IMR-90 (cell line): ENCODE measurements at regions not wholly inside any gene's neighbourhood (a gene's known extent, or its start where the extent isn't known, plus 50 kb on each side); places are given as distances from the start of the nearest gene placed in this dataset.

ENCODE experiments used
- ATAC-seq: fragments of 200-7000 bp; cut with Tn5 transposase; 2 replicates; pipeline ENCODE4 v1.9.1; 2020; ENCODE audit warnings: low read depth, mild to moderate bottlenecking, moderate library complexity
- BruUV-seq: library from RNA; stranded (reverse); fragments of 400-500 nt; replicated peaks from 2 replicates; lab custom pipeline; 2021; lab: Mats Ljungman, UMichigan
- CTCF ChIA-PET: fragments of 300-600 bp; formaldehyde crosslinking; extraction: SDS; loops from one replicate; lab custom pipeline; 2021; ENCODE audit warnings: antibody characterized with exemption; lab: Yijun Ruan, JAX
- POLR2A ChIA-PET: fragments of 300-600 bp; sonication (Branson Sonifier 250); formaldehyde crosslinking; loops from one replicate; lab custom pipeline; 2022; ENCODE audit warnings: antibody characterized with exemption; ENCODE audit not compliant: unreplicated experiment; lab: Charles Lee
- DNase-seq: peaks from one replicate; pipeline ENCODE4 v3.0.0; 2013
- H2AFZ ChIP-seq: replicated peaks from 2 replicates; pipeline ENCODE3; 2013; ENCODE audit warnings: low read length, mild to moderate bottlenecking; ENCODE audit not compliant: poor library complexity
- H2AK5ac ChIP-seq: 2 replicates; pipeline ENCODE4 v1.6.1; 2013; ENCODE audit warnings: low read depth, low read length, inconsistent platforms
- H2AK9ac ChIP-seq: replicated peaks from 2 replicates; pipeline ENCODE3; 2013; ENCODE audit warnings: mild to moderate bottlenecking, low read depth, low read length, moderate library complexity; ENCODE audit not compliant: poor library complexity
- H2BK120ac ChIP-seq: 2 replicates; pipeline ENCODE4 v1.6.1; 2013; ENCODE audit warnings: low read depth, low read length, inconsistent platforms
- H2BK15ac ChIP-seq: 3 replicates; pipeline ENCODE4 v1.6.1; 2013; ENCODE audit warnings: low read depth, low read length, inconsistent platforms
- H2BK20ac ChIP-seq: 2 replicates; pipeline ENCODE4 v1.6.1; 2013; ENCODE audit warnings: low read depth, mild to moderate bottlenecking, inconsistent platforms, low read length, moderate library complexity
- H2BK5ac ChIP-seq: 2 replicates; pipeline ENCODE4 v1.6.1; 2013; ENCODE audit warnings: mild to moderate bottlenecking, low read depth, low read length, inconsistent platforms; ENCODE audit not compliant: poor library complexity, severe bottlenecking
- H3K14ac ChIP-seq: replicated peaks from 2 replicates; pipeline ENCODE4 v1.6.1; 2013; ENCODE audit warnings: low read depth, low read length, inconsistent platforms
- H3K18ac ChIP-seq: 2 replicates; pipeline ENCODE4 v1.6.1; 2013; ENCODE audit warnings: low read depth, low read length, control low read depth
- H3K23ac ChIP-seq: 2 replicates; pipeline ENCODE4 v1.6.1; 2013; ENCODE audit warnings: low read depth, low read length, inconsistent platforms
- H3K27ac ChIP-seq: 2 replicates; pipeline ENCODE4 v1.5.1; 2013; ENCODE audit warnings: mild to moderate bottlenecking, control low read depth, low read length; ENCODE audit not compliant: insufficient read depth
- H3K27me3 ChIP-seq: 2 replicates; pipeline ENCODE4 v1.6.1; 2013; ENCODE audit warnings: low read length; ENCODE audit not compliant: control insufficient read depth, insufficient read depth
- H3K36me3 ChIP-seq: 2 replicates; pipeline ENCODE4 v1.6.1; 2013; ENCODE audit warnings: low read length, mixed read lengths; ENCODE audit not compliant: control insufficient read depth, insufficient read depth
- H3K4ac ChIP-seq: 2 replicates; pipeline ENCODE4 v1.6.1; 2013; ENCODE audit warnings: low read depth, low read length, inconsistent platforms
- H3K4me1 ChIP-seq: 2 replicates; pipeline ENCODE4 v1.6.1; 2013; ENCODE audit warnings: low read length, mixed read lengths; ENCODE audit not compliant: control insufficient read depth, insufficient read depth
- H3K4me2 ChIP-seq: 2 replicates; pipeline ENCODE4 v1.6.1; 2013; ENCODE audit warnings: low read depth, mild to moderate bottlenecking, control low read depth, low read length, moderate library complexity
- H3K4me3 ChIP-seq: 2 replicates; pipeline ENCODE4 v1.5.1; 2013; ENCODE audit warnings: low read depth, mild to moderate bottlenecking, control low read depth, low read length, moderate library complexity; ENCODE audit not compliant: insufficient read depth
- H3K56ac ChIP-seq: 2 replicates; pipeline ENCODE4 v1.6.1; 2013; ENCODE audit warnings: low read length, inconsistent platforms; ENCODE audit not compliant: insufficient read depth; ENCODE audit errors: extremely low read depth
- H3K79me1 ChIP-seq, 2 experiments: 2 replicates each; pipeline ENCODE4 v1.6.1; 2013; ENCODE audit warnings: low read length in 2 of 2, inconsistent platforms in 1 of 2, low read depth in 1 of 2
- H3K9ac ChIP-seq: 2 replicates; pipeline ENCODE4 v1.6.1; 2013; ENCODE audit warnings: low read depth, low read length, control low read depth
- H3K9me1 ChIP-seq: 2 replicates; pipeline ENCODE4 v1.6.1; 2013; ENCODE audit warnings: low read length, inconsistent platforms; ENCODE audit not compliant: insufficient read depth
- H3K9me3 ChIP-seq: 2 replicates; pipeline ENCODE4 v1.6.1; 2013; ENCODE audit warnings: low read length; ENCODE audit not compliant: control insufficient read depth, insufficient read depth
- H4K20me1 ChIP-seq: 2 replicates; pipeline ENCODE4 v1.6.1; 2013; ENCODE audit warnings: low read length, inconsistent platforms; ENCODE audit not compliant: insufficient read depth
- H4K5ac ChIP-seq: 2 replicates; pipeline ENCODE4 v1.6.1; 2013; ENCODE audit warnings: mild to moderate bottlenecking, low read depth, low read length, control low read depth
- H4K8ac ChIP-seq, 2 experiments: 2 replicates each; pipeline ENCODE4 v1.6.1; 2013; ENCODE audit warnings: low read depth in 2 of 2, low read length in 2 of 2, control low read depth in 1 of 2, inconsistent platforms in 1 of 2
- H4K91ac ChIP-seq: 2 replicates; pipeline ENCODE4 v1.6.1; 2013; ENCODE audit warnings: low read depth, low read length, inconsistent platforms; ENCODE audit not compliant: insufficient read depth
- BHLHE40 ChIP-seq: fragments of 150-350 bp; IDR thresholded peaks from 2 replicates; pipeline ENCODE4 v1.6.1; 2016; ENCODE audit warnings: mild to moderate bottlenecking, low read depth, low read length
- CEBPB ChIP-seq: IDR thresholded peaks from 2 replicates; pipeline ENCODE4 v1.6.1; 2012; ENCODE audit warnings: low read depth, low read length, improper control_type of control experiment
- CHD1 ChIP-seq: IDR thresholded peaks from 2 replicates; pipeline ENCODE4 v1.6.1; 2012; ENCODE audit warnings: low read depth, low read length, improper control_type of control experiment
- MAFK ChIP-seq: IDR thresholded peaks from 2 replicates; pipeline ENCODE4 v1.6.1; 2012; ENCODE audit warnings: low read depth, low read length, improper control_type of control experiment
- MXI1 ChIP-seq: IDR thresholded peaks from 2 replicates; pipeline ENCODE4 v1.6.1; 2012; ENCODE audit warnings: low read depth, mild to moderate bottlenecking, low read length, moderate library complexity, borderline replicate concordance
- NFE2L2 ChIP-seq: fragments of 150-350 bp; IDR thresholded peaks from 2 replicates; pipeline ENCODE4 v1.6.1; 2016; ENCODE audit warnings: low read depth, mild to moderate bottlenecking, low read length
- RAD21 ChIP-seq: IDR thresholded peaks from 2 replicates; pipeline ENCODE4 v1.6.1; 2012; ENCODE audit warnings: low read length, improper control_type of control experiment
- RCOR1 ChIP-seq: IDR thresholded peaks from 2 replicates; pipeline ENCODE4 v1.6.1; 2012; ENCODE audit warnings: mild to moderate bottlenecking, low read length, improper control_type of control experiment; ENCODE audit not compliant: insufficient replicate concordance
- RFX5 ChIP-seq: IDR thresholded peaks from 2 replicates; pipeline ENCODE4 v1.8.0; 2012; ENCODE audit warnings: low read depth, mild to moderate bottlenecking, low read length, moderate library complexity
- SMC3 ChIP-seq: fragments of 150-350 bp; IDR thresholded peaks from 2 replicates; pipeline ENCODE4 v1.6.1; 2016; ENCODE audit warnings: low read depth, mild to moderate bottlenecking, antibody characterized with exemption, low read length, moderate library complexity
- WGBS, 2 experiments: methylation state at CpG; one replicate each; pipeline versions ENCODE4 v1.1.5 to v1.1.7; 2013; ENCODE audit warnings: missing lambda C conversion rate in 2 of 2; ENCODE audit not compliant: insufficient read length in 1 of 2; ENCODE audit errors: extremely low coverage in 2 of 2; 5-methylcytosine and 5-hydroxymethylcytosine counted together
- dilution Hi-C: fragments of 300-500 bp; cut with HindIII; formaldehyde crosslinking; loops from one replicate; pipeline ENCODE4 v1.14.3; 2018; ENCODE audit warnings: low sequenced_read_pairs; ENCODE audit not compliant: unreplicated experiment
- in situ Hi-C: fragments of 300-500 bp; cut with MboI; formaldehyde crosslinking; loops from 3 replicates; pipeline ENCODE4 v1.14.3; 2019; ENCODE audit warnings: low sequenced_read_pairs, inconsistent platforms, mixed read lengths
- intact Hi-C: fragments of 100-400 bp; cut with micrococcal nuclease; formaldehyde crosslinking; loops from 2 replicates; pipeline ENCODE4 v1.10.0; 2022
- TF ChIP-seq, protein P1 (sequence below): fragments of 150-350 bp; IDR thresholded peaks from 2 replicates; pipeline ENCODE4 v1.6.1; 2016; ENCODE audit warnings: low read depth, mild to moderate bottlenecking, low read length, moderate library complexity, borderline replicate concordance
- TF ChIP-seq, protein P2 (sequence below): fragments of 150-350 bp; IDR thresholded peaks from 2 replicates; pipeline ENCODE4 v1.6.1; 2017; ENCODE audit warnings: mild to moderate bottlenecking, antibody characterized with exemption, low read length, low read depth

DNA sequence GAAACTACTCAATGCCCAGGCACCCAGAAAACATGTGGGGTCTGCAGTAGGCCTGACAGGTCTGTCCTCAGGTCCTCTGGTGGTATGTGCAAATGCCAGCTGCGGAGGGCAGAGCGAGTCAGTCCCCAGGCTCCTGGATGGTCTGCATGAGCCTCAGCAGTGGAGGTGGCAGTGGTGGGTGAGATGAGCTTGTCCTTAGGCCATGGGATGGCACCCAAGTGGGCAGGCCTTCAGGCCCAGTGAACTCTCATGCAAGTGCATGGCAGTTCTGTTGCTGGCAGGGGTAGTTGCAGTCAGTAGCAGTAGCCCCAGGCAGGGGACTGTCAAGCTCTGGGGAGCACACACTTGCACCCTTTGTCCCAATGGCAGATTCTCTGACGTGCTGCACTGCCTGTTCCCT lies 106.3 kb upstream of the ANXA10 start:
- WGBS, 2 experiments = 55% methylated on average over 2 of the region's 3 CpGs; no CpG with 5 or more reads in 1 of the 2 experiments
- intact Hi-C loops (no loop called here), in situ Hi-C loops (no loop called here), dilution Hi-C loops (no loop called here)
- H3K36me3 ChIP-seq = no peaks in the 10 kb centered on the region
- no peak overlapping the region for H3K4me3 ChIP-seq
- CTCF ChIA-PET = no interaction called here
- no peak overlapping the region for H3K27ac ChIP-seq
- no peak overlapping the region for H2BK120ac ChIP-seq
- no peak overlapping the region for H3K23ac ChIP-seq
- no peaks in the 10 kb centered on the region for H3K9me1 ChIP-seq
- H3K4ac ChIP-seq = no peak overlapping the region
- no peak overlapping the region for H2AK9ac ChIP-seq
- POLR2A ChIA-PET = no interaction called here
- no peak overlapping the region for H2BK20ac ChIP-seq
- DNase-seq = no peak
- no peak overlapping the region for H3K14ac ChIP-seq
- no peak overlapping the region for H2AFZ ChIP-seq
- TF ChIP-seq MXI1 = no peak
- TF ChIP-seq BHLHE40 = no peak
- no peak for TF ChIP-seq CHD1
- no peak for TF ChIP-seq RAD21
- TF ChIP-seq SMC3 = no peak
- TF ChIP-seq, protein P1, sequence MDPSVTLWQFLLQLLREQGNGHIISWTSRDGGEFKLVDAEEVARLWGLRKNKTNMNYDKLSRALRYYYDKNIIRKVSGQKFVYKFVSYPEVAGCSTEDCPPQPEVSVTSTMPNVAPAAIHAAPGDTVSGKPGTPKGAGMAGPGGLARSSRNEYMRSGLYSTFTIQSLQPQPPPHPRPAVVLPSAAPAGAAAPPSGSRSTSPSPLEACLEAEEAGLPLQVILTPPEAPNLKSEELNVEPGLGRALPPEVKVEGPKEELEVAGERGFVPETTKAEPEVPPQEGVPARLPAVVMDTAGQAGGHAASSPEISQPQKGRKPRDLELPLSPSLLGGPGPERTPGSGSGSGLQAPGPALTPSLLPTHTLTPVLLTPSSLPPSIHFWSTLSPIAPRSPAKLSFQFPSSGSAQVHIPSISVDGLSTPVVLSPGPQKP = no peak
- no peak for TF ChIP-seq MAFK
- no peak for TF ChIP-seq NFE2L2
- no peak for TF ChIP-seq RFX5
- TF ChIP-seq CEBPB = no peak
- TF ChIP-seq RCOR1 = no peak
- TF ChIP-seq, protein P2, sequence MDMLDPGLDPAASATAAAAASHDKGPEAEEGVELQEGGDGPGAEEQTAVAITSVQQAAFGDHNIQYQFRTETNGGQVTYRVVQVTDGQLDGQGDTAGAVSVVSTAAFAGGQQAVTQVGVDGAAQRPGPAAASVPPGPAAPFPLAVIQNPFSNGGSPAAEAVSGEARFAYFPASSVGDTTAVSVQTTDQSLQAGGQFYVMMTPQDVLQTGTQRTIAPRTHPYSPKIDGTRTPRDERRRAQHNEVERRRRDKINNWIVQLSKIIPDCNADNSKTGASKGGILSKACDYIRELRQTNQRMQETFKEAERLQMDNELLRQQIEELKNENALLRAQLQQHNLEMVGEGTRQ = no peak
- H3K18ac ChIP-seq = no peak overlapping the region
- no TSS peak for BruUV-seq
- H3K9me3 ChIP-seq = no peaks in the 10 kb centered on the region
- H4K20me1 ChIP-seq = no peaks in the 10 kb centered on the region
- no peak overlapping the region for H4K8ac ChIP-seq
- no peaks in the 10 kb centered on the region for H3K4me1 ChIP-seq
- no peak overlapping the region for H3K9ac ChIP-seq
- no peak for ATAC-seq
- no peaks in the 10 kb centered on the region for H3K79me1 ChIP-seq
- H2BK5ac ChIP-seq = no peak overlapping the region
- no peak overlapping the region for H2AK5ac ChIP-seq
- no peak overlapping the region for H3K4me2 ChIP-seq
- H3K56ac ChIP-seq = no peak overlapping the region
- H3K27me3 ChIP-seq = no peaks in the 10 kb centered on the region
- no peak overlapping the region for H4K5ac ChIP-seq
- no peak overlapping the region for H2BK15ac ChIP-seq
- H4K91ac ChIP-seq = no peak overlapping the region
